ENCODE measurements at regions not wholly inside any gene's neighbourhood (a gene's known extent, or its start where the extent isn't known, plus 50 kb on each side); places are given as distances from the start of the nearest gene placed in this dataset.

DNA sequence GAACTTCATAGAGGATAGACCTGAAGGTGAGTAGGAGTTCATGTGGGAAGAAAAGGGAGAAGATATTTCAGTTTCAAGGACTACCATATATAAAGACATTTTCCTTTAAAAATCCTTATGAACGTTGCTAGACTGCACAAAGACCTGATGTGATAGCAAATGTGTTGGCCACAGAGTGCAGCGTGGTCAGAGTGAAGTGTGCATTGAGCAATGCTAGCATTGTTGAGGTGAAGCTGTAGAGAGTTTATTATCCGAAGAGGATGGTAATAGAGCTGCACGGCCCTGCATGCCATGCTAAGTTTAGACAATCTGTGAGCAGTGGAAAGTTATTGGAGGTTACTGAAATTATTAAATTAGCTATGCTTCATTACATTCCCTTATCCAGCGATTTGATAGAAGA lies 413.0 kb downstream of the CCDC91 start:
- TF ChIP-seq POLR2A (IDR thresholded peaks at IDR 0.05), result no peak
- TF ChIP-seq, protein P1, sequence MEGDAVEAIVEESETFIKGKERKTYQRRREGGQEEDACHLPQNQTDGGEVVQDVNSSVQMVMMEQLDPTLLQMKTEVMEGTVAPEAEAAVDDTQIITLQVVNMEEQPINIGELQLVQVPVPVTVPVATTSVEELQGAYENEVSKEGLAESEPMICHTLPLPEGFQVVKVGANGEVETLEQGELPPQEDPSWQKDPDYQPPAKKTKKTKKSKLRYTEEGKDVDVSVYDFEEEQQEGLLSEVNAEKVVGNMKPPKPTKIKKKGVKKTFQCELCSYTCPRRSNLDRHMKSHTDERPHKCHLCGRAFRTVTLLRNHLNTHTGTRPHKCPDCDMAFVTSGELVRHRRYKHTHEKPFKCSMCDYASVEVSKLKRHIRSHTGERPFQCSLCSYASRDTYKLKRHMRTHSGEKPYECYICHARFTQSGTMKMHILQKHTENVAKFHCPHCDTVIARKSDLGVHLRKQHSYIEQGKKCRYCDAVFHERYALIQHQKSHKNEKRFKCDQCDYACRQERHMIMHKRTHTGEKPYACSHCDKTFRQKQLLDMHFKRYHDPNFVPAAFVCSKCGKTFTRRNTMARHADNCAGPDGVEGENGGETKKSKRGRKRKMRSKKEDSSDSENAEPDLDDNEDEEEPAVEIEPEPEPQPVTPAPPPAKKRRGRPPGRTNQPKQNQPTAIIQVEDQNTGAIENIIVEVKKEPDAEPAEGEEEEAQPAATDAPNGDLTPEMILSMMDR (IDR thresholded peaks at IDR 0.05), result no peak
